GM06990 (cell line): ENCODE measurements at regions not wholly inside any gene's neighbourhood (a gene's known extent, or its start where the extent isn't known, plus 50 kb on each side); places are given as distances from the start of the nearest gene placed in this dataset.
"Not testable (repeated sequence)": the region's sequence is repeated elsewhere in the genome, so short reads cannot be mapped to it uniquely, and the experiment has no call there.

ENCODE experiments used
- DNase-seq: peaks from one replicate; pipeline ENCODE4 v3.0.0-alpha.2; 2011; ENCODE audit not compliant: insufficient read length; ENCODE audit errors: extremely low read depth
- H3K27me3 ChIP-seq: replicated peaks from 2 replicates; pipeline ENCODE4 v1.6.0; 2011; ENCODE audit warnings: low read length; ENCODE audit not compliant: control insufficient read depth, insufficient read depth
- H3K36me3 ChIP-seq: 2 replicates; pipeline ENCODE4 v1.5.1; 2011; ENCODE audit warnings: low read length; ENCODE audit not compliant: control insufficient read depth, insufficient read depth
- H3K4me3 ChIP-seq: replicated peaks from 2 replicates; pipeline ENCODE4 v1.5.1; 2011; ENCODE audit warnings: low read depth, mild to moderate bottlenecking, control low read depth, low read length

- H3K4me3 ChIP-seq = peak overlapping the region; percentile 46
- not testable (repeated sequence) for H3K36me3 ChIP-seq, H3K27me3 ChIP-seq
- DNase-seq = peak; percentile 8
Observed at GRCh38 chr15:101961263-101961662, 149.3 kb downstream of the OR4F15 start.

- DNase-seq, H3K27me3 ChIP-seq, H3K36me3 ChIP-seq: not testable (repeated sequence)
- peak overlapping the region; percentile 46 for H3K4me3 ChIP-seq
Observed at GRCh38 chr15:101961765-101962164, 149.8 kb downstream of the OR4F15 start.

- not testable (repeated sequence) for H3K27me3 ChIP-seq, DNase-seq, H3K36me3 ChIP-seq, H3K4me3 ChIP-seq
Observed at GRCh38 chr15:101963687-101964086, 151.7 kb downstream of the OR4F15 start.

DNA sequence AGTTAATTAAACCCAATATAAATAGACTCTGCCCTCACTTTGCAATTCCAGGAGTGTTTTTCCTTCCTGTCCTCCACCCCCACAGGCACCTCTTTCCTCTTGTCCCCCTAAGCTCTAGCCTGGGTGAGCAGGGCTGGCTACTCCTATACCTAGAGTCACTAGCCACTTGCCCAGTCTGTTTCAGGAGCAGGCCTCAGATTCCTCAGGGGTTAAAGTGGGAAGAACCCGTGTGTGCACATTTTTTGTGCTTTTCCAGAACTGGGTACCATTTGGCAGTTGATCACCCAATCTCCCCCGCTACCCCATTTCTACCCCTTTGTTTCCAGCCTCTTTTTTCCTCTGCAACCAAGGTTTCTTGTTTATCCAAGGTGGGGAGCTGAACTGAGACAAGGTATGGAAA lies 153.4 kb downstream of the OR4F15 start:
- H3K27me3 ChIP-seq, DNase-seq, H3K4me3 ChIP-seq, H3K36me3 ChIP-seq: not testable (repeated sequence)

GRCh38 chr15:101965860-101966259 lies 153.9 kb downstream of the OR4F15 start:
- peak; percentile 5 for DNase-seq
- not testable (repeated sequence) for H3K4me3 ChIP-seq, H3K36me3 ChIP-seq, H3K27me3 ChIP-seq

- not testable (repeated sequence) for H3K36me3 ChIP-seq, H3K4me3 ChIP-seq, H3K27me3 ChIP-seq, DNase-seq
Observed at GRCh38 chr15:101967364-101967763, 155.4 kb downstream of the OR4F15 start.

DNA sequence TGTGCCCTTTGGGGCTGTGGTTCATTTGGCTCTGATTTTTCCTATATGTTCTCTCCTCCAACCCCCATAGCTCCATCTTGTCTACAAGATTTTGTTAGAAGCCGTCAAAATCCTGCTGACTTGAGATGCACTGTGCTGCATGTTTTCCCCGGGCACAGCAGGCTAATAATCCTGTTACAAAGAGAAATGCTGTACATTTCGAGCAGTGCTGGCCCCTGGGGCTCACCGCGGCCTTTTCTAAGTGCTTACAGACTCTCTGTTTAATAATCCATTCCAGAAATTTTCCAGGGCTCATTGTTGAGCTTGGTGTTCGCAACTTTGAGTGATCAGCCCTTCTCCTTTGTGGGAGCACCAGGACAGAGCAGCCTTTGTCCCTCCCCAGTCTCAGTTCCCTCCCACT lies 158.6 kb downstream of the OR4F15 start:
- not testable (repeated sequence) for H3K36me3 ChIP-seq, DNase-seq, H3K4me3 ChIP-seq, H3K27me3 ChIP-seq

DNA sequence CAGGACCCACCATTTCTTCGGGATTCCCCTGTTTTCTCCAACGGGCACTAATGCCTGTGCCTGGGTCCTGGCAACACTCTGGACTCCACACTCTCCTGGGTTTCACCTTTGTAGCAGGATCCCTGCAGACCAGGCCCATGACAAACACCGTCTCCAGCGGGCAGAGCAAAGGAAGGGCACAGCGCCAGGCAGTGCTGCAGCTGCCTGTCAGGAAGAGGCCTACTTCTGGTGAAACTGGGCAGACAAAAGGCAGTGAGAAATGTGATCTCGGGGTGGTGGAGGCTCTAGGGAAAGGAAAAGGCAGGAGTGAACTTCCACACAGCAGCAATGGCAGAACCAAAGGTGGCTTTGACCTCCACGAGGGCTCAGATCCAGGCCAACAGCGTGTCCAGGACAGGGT lies 165.3 kb downstream of the OR4F15 start:
- not testable (repeated sequence) for H3K27me3 ChIP-seq, H3K4me3 ChIP-seq, DNase-seq, H3K36me3 ChIP-seq

- not testable (repeated sequence) for H3K4me3 ChIP-seq, H3K27me3 ChIP-seq, H3K36me3 ChIP-seq
- peak; percentile 43 for DNase-seq
Observed at GRCh38 chr15:101980206-101980910, 168.4 kb downstream of the OR4F15 start.
